GM12878 (cell line): ENCODE measurements at regions not wholly inside any gene's neighbourhood (a gene's known extent, or its start where the extent isn't known, plus 50 kb on each side); places are given as distances from the start of the nearest gene placed in this dataset.

Experiments used
- ATAC-seq: fragments of 200-7000 bp; cut with Tn5 transposase; 3 replicates; pipeline ENCODE4 v1.9.1; 2020; ENCODE audit warnings: mild to moderate bottlenecking, moderate library complexity
- BruUV-seq: library from RNA; stranded (reverse); fragments of 400-500 nt; replicated peaks from 2 replicates; lab custom pipeline; 2021; lab: Mats Ljungman, UMichigan
- CTCF ChIA-PET: fragments of 300-600 bp; sonication (Branson Sonifier 250); formaldehyde crosslinking; extraction: SDS; loops from one replicate; lab custom pipeline; 2021; ENCODE audit warnings: inconsistent platforms; lab: Yijun Ruan, JAX
- POLR2A ChIA-PET: fragments of 350-600 bp; formaldehyde crosslinking; extraction: SDS; loops from one replicate; lab custom pipeline; 2021; ENCODE audit warnings: inconsistent platforms; lab: Charles Lee
- RAD21 ChIA-PET: fragments of 300-600 bp; sonication (Branson Sonifier 250); formaldehyde crosslinking; loops from one replicate; lab custom pipeline; 2023; ENCODE audit warnings: antibody characterized with exemption; ENCODE audit not compliant: unreplicated experiment; lab: Charles Lee
- SMC1A ChIA-PET: fragments of 300-600 bp; sonication (Branson Sonifier 250); formaldehyde crosslinking; loops from one replicate; lab custom pipeline; 2023; ENCODE audit not compliant: unreplicated experiment, uncharacterized antibody; lab: Charles Lee
- DNase-seq: peaks from one replicate; pipeline ENCODE4 v3.0.0-alpha.2; 2011; ENCODE audit warnings: low read depth, low spot score
- FAIRE-seq: peaks from 3 replicates; lab custom pipeline; 2011; peaks lifted over from hg19 to GRCh38; lab: Jason Lieb, UNC
- H2AFZ ChIP-seq: 2 replicates; pipeline ENCODE4 v1.6.0; 2011; ENCODE audit warnings: low read depth, low read length, control low read depth; ENCODE audit not compliant: control insufficient read depth
- H3K27ac ChIP-seq: 2 replicates; pipeline ENCODE4 v1.5.1; 2011; ENCODE audit warnings: control low read depth; ENCODE audit not compliant: control insufficient read depth, insufficient read depth
- H3K27me3 ChIP-seq, 2 experiments: replicated peaks in 1 of 2; 2 replicates each; pipeline versions ENCODE4 v1.6.0 to v1.6.1; 2011; ENCODE audit warnings: low read length in 1 of 2; ENCODE audit not compliant: control insufficient read depth in 2 of 2, insufficient read depth in 2 of 2
- H3K36me3 ChIP-seq, 2 experiments: 2 replicates each; pipeline ENCODE4 v1.5.1; 2011; ENCODE audit warnings: low read length in 1 of 2; ENCODE audit not compliant: control insufficient read depth in 2 of 2, insufficient read depth in 2 of 2
- H3K4me1 ChIP-seq: 2 replicates; pipeline ENCODE4 v1.6.1; 2011; ENCODE audit warnings: mild to moderate bottlenecking, low read length, moderate library complexity, mixed read lengths; ENCODE audit not compliant: control insufficient read depth, insufficient read depth
- H3K4me2 ChIP-seq: 2 replicates; pipeline ENCODE4 v1.6.0; 2011; ENCODE audit warnings: control low read depth; ENCODE audit not compliant: control insufficient read depth, insufficient read depth
- H3K4me3 ChIP-seq: fragments of 200-600 bp; sonication (generic); 2 replicates; pipeline ENCODE4 v1.5.1; 2016
- H3K79me2 ChIP-seq: 2 replicates; pipeline ENCODE4 v1.6.0; 2011; ENCODE audit warnings: low read length; ENCODE audit not compliant: control insufficient read depth, insufficient read depth
- H3K9ac ChIP-seq: 2 replicates; pipeline ENCODE4 v1.8.0; 2011; ENCODE audit warnings: low read length, control low read depth, mixed read lengths; ENCODE audit not compliant: control insufficient read depth, insufficient read depth
- H3K9me3 ChIP-seq: replicated peaks from 3 replicates; pipeline ENCODE4 v1.5.1; 2011; ENCODE audit warnings: mild to moderate bottlenecking, low read length; ENCODE audit not compliant: control insufficient read depth, insufficient read depth
- H4K20me1 ChIP-seq: 2 replicates; pipeline ENCODE4 v1.6.0; 2011; ENCODE audit not compliant: control insufficient read depth, insufficient read depth
- ATF7 ChIP-seq: fragments of 450-650 bp; IDR thresholded peaks from 2 replicates; pipeline ENCODE4 v1.6.1; 2016; ENCODE audit warnings: low read depth, mild to moderate bottlenecking
- EED ChIP-seq: sonication (generic); IDR thresholded peaks from 2 replicates; pipeline ENCODE4 v1.6.1; 2016; ENCODE audit warnings: antibody characterized with exemption, low read depth
- IRF4 ChIP-seq: IDR thresholded peaks from 2 replicates; pipeline ENCODE4 v1.6.1; 2011; ENCODE audit warnings: low read depth, low read length
- MEF2A ChIP-seq: IDR thresholded peaks from 2 replicates; pipeline ENCODE4 v1.6.1; 2011; ENCODE audit warnings: low read depth, mild to moderate bottlenecking, low read length, moderate library complexity; ENCODE audit not compliant: insufficient read depth
- POU2F2 ChIP-seq: IDR thresholded peaks from 3 replicates; pipeline ENCODE4 v1.6.1; 2011; ENCODE audit warnings: low read depth, mild to moderate bottlenecking, low read length, borderline replicate concordance
- RELA ChIP-seq: fragments of 450-650 bp; IDR thresholded peaks from 2 replicates; pipeline ENCODE4 v1.8.0; 2014; ENCODE audit warnings: borderline replicate concordance; ENCODE audit not compliant: partially characterized antibody
- SPI1 ChIP-seq: IDR thresholded peaks from 2 replicates; pipeline ENCODE4 v1.6.1; 2011; ENCODE audit warnings: low read depth, mild to moderate bottlenecking, low read length, moderate library complexity, borderline replicate concordance; ENCODE audit not compliant: insufficient read depth
- WGBS: methylation state at CpG from one replicate; pipeline ENCODE4 v1.1.6; 2016; ENCODE audit warnings: low lambda C conversion rate; ENCODE audit not compliant: insufficient replicate concordance, insufficient coverage; ENCODE audit errors: missing lambda C conversion rate; 5-methylcytosine and 5-hydroxymethylcytosine counted together
- in situ Hi-C: fragments of 300-500 bp; cut with MboI; formaldehyde crosslinking; loops from 9 replicates; pipeline ENCODE4 v1.14.3; 2018; ENCODE audit warnings: mixed read lengths
- intact Hi-C: fragments of 100-400 bp; cut with micrococcal nuclease; formaldehyde crosslinking; loops from one replicate; pipeline ENCODE4 v1.14.2; 2022; ENCODE audit not compliant: unreplicated experiment
- TF ChIP-seq, protein P1 (sequence below): fragments of 450-650 bp; IDR thresholded peaks from 2 replicates; pipeline ENCODE4 v1.6.1; 2016; ENCODE audit warnings: mild to moderate bottlenecking, moderate library complexity, borderline replicate concordance
- TF ChIP-seq, protein P2 (sequence below): fragments of 450-650 bp; formaldehyde crosslinking; IDR thresholded peaks from 2 replicates; pipeline ENCODE4 v1.4.0; 2022; ENCODE audit warnings: mild to moderate bottlenecking, moderate library complexity

- H3K4me1 ChIP-seq: no peaks in the 10 kb centered on the region
- CTCF ChIA-PET: no interaction called here
- 2% methylated on average over 2 of the region's 2 CpGs for WGBS
- no peak overlapping the region for H3K4me2 ChIP-seq
- POLR2A ChIA-PET: no interaction called here
- no TSS peak for BruUV-seq
- RAD21 ChIA-PET: no interaction called here
- H2AFZ ChIP-seq: no peak overlapping the region
- no peak for TF ChIP-seq SPI1
- TF ChIP-seq EED: no peak
- TF ChIP-seq ATF7: no peak
- TF ChIP-seq, protein P1, sequence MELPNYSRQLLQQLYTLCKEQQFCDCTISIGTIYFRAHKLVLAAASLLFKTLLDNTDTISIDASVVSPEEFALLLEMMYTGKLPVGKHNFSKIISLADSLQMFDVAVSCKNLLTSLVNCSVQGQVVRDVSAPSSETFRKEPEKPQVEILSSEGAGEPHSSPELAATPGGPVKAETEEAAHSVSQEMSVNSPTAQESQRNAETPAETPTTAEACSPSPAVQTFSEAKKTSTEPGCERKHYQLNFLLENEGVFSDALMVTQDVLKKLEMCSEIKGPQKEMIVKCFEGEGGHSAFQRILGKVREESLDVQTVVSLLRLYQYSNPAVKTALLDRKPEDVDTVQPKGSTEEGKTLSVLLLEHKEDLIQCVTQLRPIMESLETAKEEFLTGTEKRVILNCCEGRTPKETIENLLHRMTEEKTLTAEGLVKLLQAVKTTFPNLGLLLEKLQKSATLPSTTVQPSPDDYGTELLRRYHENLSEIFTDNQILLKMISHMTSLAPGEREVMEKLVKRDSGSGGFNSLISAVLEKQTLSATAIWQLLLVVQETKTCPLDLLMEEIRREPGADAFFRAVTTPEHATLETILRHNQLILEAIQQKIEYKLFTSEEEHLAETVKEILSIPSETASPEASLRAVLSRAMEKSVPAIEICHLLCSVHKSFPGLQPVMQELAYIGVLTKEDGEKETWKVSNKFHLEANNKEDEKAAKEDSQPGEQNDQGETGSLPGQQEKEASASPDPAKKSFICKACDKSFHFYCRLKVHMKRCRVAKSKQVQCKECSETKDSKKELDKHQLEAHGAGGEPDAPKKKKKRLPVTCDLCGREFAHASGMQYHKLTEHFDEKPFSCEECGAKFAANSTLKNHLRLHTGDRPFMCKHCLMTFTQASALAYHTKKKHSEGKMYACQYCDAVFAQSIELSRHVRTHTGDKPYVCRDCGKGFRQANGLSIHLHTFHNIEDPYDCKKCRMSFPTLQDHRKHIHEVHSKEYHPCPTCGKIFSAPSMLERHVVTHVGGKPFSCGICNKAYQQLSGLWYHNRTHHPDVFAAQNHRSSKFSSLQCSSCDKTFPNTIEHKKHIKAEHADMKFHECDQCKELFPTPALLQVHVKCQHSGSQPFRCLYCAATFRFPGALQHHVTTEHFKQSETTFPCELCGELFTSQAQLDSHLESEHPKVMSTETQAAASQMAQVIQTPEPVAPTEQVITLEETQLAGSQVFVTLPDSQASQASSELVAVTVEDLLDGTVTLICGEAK: no peak
- TF ChIP-seq MEF2A: no peak
- no peak for TF ChIP-seq POU2F2
- TF ChIP-seq RELA: no peak
- no peak for TF ChIP-seq IRF4
- TF ChIP-seq, protein P2, sequence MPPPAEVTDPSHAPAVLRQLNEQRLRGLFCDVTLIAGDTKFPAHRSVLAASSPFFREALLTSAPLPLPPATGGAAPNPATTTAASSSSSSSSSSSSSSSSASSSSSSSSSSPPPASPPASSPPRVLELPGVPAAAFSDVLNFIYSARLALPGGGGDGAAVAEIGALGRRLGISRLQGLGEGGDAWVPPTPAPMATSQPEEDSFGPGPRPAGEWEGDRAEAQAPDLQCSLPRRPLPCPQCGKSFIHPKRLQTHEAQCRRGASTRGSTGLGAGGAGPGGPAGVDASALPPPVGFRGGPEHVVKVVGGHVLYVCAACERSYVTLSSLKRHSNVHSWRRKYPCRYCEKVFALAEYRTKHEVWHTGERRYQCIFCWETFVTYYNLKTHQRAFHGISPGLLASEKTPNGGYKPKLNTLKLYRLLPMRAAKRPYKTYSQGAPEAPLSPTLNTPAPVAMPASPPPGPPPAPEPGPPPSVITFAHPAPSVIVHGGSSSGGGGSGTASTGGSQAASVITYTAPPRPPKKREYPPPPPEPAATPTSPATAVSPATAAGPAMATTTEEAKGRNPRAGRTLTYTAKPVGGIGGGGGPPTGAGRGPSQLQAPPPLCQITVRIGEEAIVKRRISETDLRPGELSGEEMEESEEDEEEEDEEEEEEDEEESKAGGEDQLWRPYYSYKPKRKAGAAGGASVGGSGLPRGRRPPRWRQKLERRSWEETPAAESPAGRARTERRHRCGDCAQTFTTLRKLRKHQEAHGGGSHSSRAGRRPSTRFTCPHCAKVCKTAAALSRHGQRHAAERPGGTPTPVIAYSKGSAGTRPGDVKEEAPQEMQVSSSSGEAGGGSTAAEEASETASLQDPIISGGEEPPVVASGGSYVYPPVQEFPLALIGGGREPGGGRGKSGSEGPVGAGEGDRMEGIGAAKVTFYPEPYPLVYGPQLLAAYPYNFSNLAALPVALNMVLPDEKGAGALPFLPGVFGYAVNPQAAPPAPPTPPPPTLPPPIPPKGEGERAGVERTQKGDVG (CRISPR knock-in tag): no peak
- no peaks in the 10 kb centered on the region for H3K79me2 ChIP-seq
- H3K36me3 ChIP-seq: no peaks in the 10 kb centered on the region
- no peaks in the 10 kb centered on the region for H3K27me3 ChIP-seq
- H3K4me3 ChIP-seq: no peak overlapping the region
- SMC1A ChIA-PET: no interaction called here
- FAIRE-seq: no peak
- H3K27ac ChIP-seq: no peak overlapping the region
- no peak overlapping the region for H3K9ac ChIP-seq
- no peak for DNase-seq
- in situ Hi-C loops (no loop called here), intact Hi-C loops (no loop called here)
- H4K20me1 ChIP-seq: no peaks in the 10 kb centered on the region
- H3K9me3 ChIP-seq: no peaks in the 10 kb centered on the region
- no peak for ATAC-seq
These were observed 171.8 kb upstream of the PCSK5 start for GRCh38 chr9:75718677-75719076.
